Spleen (tissue), 11 donors: ENCODE measurements at regions not wholly inside any gene's neighbourhood (a gene's known extent, or its start where the extent isn't known, plus 50 kb on each side); places are given as distances from the start of the nearest gene placed in this dataset.

Source experiments
- DNase-seq: peaks from one replicate; pipeline ENCODE4 v3.0.0-alpha.2; 2020
- H3K27ac ChIP-seq, 8 donors: fragments of 200-600 bp; sonication (generic) in 7 of 8; 1 replicate in 4 of 8; 2 replicates in 4 of 8; pipeline versions ENCODE4 v1.5.0 to v1.8.0; 2016 to 2021; ENCODE audit warnings: inconsistent platforms in 4 of 8, mild to moderate bottlenecking in 4 of 8, moderate library complexity in 1 of 8
- H3K27me3 ChIP-seq, 7 donors: fragments of 200-600 bp; sonication (generic) in 6 of 7; replicated peaks in 1 of 7; 1 replicate in 4 of 7; 2 replicates in 3 of 7; pipeline versions ENCODE4 v1.5.0 to v1.8.0; 2016 to 2021; ENCODE audit warnings: inconsistent platforms in 3 of 7, mild to moderate bottlenecking in 1 of 7
- H3K36me3 ChIP-seq, 6 donors: fragments of 200-600 bp; sonication (generic) in 5 of 6; 1 replicate in 4 of 6; 2 replicates in 2 of 6; pipeline versions ENCODE4 v1.5.0 to v1.8.0; 2016 to 2021; ENCODE audit warnings: inconsistent platforms in 2 of 6
- H3K4me1 ChIP-seq, 6 donors: fragments of 200-600 bp; sonication (generic) in 5 of 6; 1 replicate in 3 of 6; 2 replicates in 3 of 6; pipeline versions ENCODE4 v1.5.0 to v1.8.0; 2016 to 2021; ENCODE audit warnings: inconsistent platforms in 3 of 6
- H3K4me3 ChIP-seq, 8 donors: fragments of 200-600 bp; sonication (generic) in 7 of 8; 1 replicate in 4 of 8; 2 replicates in 4 of 8; pipeline versions ENCODE4 v1.5.0 to v1.8.0; 2016 to 2021; ENCODE audit warnings: inconsistent platforms in 4 of 8, mild to moderate bottlenecking in 4 of 8, moderate library complexity in 2 of 8
- H3K9me3 ChIP-seq, 8 donors: fragments of 200-600 bp; sonication (generic) in 7 of 8; 1 replicate in 4 of 8; 2 replicates in 4 of 8; pipeline versions ENCODE4 v1.5.0 to v1.8.0; 2016 to 2021; ENCODE audit warnings: inconsistent platforms in 4 of 8
- POLR2A ChIP-seq, 3 donors: fragments of 450-650 bp; IDR thresholded peaks; one replicate each; pipeline ENCODE4 v1.5.1; 2017; ENCODE audit warnings: antibody characterized with exemption in 3 of 3, mild to moderate bottlenecking in 1 of 3
- POLR2AphosphoS5 ChIP-seq, 3 donors: sonication (generic); formaldehyde crosslinking; IDR thresholded peaks; one replicate each; pipeline ENCODE4 v1.5.1; 2017; ENCODE audit warnings: antibody characterized with exemption in 3 of 3
- WGBS, 5 donors: extraction: QIAGEN DNeasy Blood & Tissue Kit in 3 of 5; methylation state at CpG; one replicate each; pipeline versions ENCODE4 v1.1.5 to v1.1.7; 2013 to 2018; 5-methylcytosine and 5-hydroxymethylcytosine counted together
- intact Hi-C: fragments of 100-400 bp; cut with DNase I; formaldehyde crosslinking; loops from one replicate; pipeline ENCODE4 v1.15.0; 2023; ENCODE audit warnings: low total_unique reads
- TF ChIP-seq, protein P1 (sequence below), 11 experiments: fragments of 200-600 bp in 7 of 11; fragments of 450-650 bp in 4 of 11; sonication (generic) in 4 of 11; IDR thresholded peaks in 8 of 11; conservative IDR thresholded peaks in 3 of 11; 1 replicate in 7 of 11; 2 replicates in 4 of 11; pipeline versions ENCODE4 v1.4.0 to v1.8.0; 2016 to 2021; ENCODE audit warnings: antibody characterized with exemption in 11 of 11, inconsistent platforms in 4 of 11, mild to moderate bottlenecking in 1 of 11
- donor health status: healthy with polysubstance abuse.
- donor health status: DM: no; HTN: no; CAD: no; lungs with moderate emphysema.
- donor health status: DM: no; HTN: no; CAD: no.
- donor health status: Bipolar disorder and iron deficiency.
- donor health status: healthy.
- donor health status: DM: no; HTN: no; CAD: no.
- donor health status: DM: yes; HTN: yes; CAD: no.

DNA sequence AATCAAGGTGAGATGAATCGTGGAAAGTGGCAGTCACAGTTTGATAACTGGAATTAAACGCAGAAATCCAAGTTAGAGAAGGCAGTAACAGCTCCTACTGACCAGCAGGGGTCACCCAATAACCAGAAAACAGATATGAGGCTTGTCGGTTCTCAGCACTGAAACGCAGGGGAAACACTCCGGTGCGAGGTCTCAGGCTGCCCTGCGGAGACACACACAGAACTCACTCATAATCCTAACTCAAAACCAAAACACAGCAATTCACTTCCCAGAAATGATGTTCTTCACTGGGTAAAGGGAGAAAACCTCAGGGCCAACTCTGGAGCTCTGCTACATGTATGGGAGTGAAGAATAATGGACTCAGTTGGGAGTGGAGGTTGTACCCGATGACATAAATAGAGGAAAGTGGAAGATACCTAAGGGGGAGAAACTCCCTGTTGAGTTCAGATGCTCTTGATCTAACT is 384.4 kb downstream of the RAPGEF2 start:
- intact Hi-C loops, result no loop called here
- 11 to 14% (median 12%) methylated on average over 8 of the region's 8 CpGs for WGBS, 5 donors
- H3K27me3 ChIP-seq, result peaks cover 0 to 17% (median 0%) of the 10 kb centered on the region in 7 donors
- no peak overlapping the region for H3K27ac ChIP-seq
- H3K9me3 ChIP-seq, result peaks cover 0 to 12% (median 8%) of the 10 kb centered on the region in 8 donors
- DNase-seq, result no peak
- no peak for TF ChIP-seq POLR2AphosphoS5 (IDR thresholded peaks at IDR 0.05)
- no peak for TF ChIP-seq POLR2A (IDR thresholded peaks at IDR 0.05)
- TF ChIP-seq, protein P1, sequence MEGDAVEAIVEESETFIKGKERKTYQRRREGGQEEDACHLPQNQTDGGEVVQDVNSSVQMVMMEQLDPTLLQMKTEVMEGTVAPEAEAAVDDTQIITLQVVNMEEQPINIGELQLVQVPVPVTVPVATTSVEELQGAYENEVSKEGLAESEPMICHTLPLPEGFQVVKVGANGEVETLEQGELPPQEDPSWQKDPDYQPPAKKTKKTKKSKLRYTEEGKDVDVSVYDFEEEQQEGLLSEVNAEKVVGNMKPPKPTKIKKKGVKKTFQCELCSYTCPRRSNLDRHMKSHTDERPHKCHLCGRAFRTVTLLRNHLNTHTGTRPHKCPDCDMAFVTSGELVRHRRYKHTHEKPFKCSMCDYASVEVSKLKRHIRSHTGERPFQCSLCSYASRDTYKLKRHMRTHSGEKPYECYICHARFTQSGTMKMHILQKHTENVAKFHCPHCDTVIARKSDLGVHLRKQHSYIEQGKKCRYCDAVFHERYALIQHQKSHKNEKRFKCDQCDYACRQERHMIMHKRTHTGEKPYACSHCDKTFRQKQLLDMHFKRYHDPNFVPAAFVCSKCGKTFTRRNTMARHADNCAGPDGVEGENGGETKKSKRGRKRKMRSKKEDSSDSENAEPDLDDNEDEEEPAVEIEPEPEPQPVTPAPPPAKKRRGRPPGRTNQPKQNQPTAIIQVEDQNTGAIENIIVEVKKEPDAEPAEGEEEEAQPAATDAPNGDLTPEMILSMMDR (IDR thresholded peaks at IDR 0.05 in 8 of 11, conservative IDR thresholded peaks at IDR 0.05 in 3 of 11), result peak in 10 of 11 experiments; percentile 35 to 76 (median 64)
- no peak overlapping the region for H3K4me3 ChIP-seq
- H3K36me3 ChIP-seq, result no peaks in the 10 kb centered on the region
- peaks cover 0 to 3% (median 0%) of the 10 kb centered on the region in 6 donors for H3K4me1 ChIP-seq

DNA sequence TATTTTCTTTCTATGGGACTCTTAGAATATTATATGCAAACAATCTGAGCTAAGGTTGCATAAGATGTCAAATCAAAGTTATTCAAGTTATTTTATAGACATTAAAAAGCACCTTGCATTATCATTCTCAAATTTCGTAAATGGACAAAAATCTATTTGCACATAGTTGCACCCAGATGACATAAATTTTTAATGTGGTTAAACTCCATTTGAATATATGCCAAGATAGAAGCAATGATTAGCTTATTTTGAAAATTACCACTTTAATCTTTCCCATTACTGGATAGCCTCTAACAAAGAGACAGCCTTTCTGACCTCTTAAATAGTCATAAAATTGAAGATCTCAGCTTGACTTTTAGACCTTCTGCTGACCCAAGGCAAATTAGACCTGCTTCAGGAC is 386.8 kb downstream of the RAPGEF2 start:
- Histone ChIP-seq H3K9me3 (peaks cover 0 to 19% (median 8%) of the 10 kb centered on the region in 8 donors), H3K4me3 (no peak overlapping the region), H3K27me3 (peaks cover 0 to 17% (median 0%) of the 10 kb centered on the region in 7 donors), H3K27ac (no peak overlapping the region), H3K4me1 (peaks cover 0 to 3% (median 0%) of the 10 kb centered on the region in 6 donors), H3K36me3 (no peaks in the 10 kb centered on the region)
- TF ChIP-seq POLR2A (IDR thresholded peaks at IDR 0.05) (no peak), POLR2AphosphoS5 (IDR thresholded peaks at IDR 0.05) (no peak)
- TF ChIP-seq, protein P1 (IDR thresholded peaks at IDR 0.05 in 8 of 11, conservative IDR thresholded peaks at IDR 0.05 in 3 of 11), result no peak
- 62 to 77% (median 75%) methylated on average over 1 of the region's 1 CpG for WGBS, 5 donors
- intact Hi-C loops, result no loop called here
- DNase-seq, result no peak

DNA sequence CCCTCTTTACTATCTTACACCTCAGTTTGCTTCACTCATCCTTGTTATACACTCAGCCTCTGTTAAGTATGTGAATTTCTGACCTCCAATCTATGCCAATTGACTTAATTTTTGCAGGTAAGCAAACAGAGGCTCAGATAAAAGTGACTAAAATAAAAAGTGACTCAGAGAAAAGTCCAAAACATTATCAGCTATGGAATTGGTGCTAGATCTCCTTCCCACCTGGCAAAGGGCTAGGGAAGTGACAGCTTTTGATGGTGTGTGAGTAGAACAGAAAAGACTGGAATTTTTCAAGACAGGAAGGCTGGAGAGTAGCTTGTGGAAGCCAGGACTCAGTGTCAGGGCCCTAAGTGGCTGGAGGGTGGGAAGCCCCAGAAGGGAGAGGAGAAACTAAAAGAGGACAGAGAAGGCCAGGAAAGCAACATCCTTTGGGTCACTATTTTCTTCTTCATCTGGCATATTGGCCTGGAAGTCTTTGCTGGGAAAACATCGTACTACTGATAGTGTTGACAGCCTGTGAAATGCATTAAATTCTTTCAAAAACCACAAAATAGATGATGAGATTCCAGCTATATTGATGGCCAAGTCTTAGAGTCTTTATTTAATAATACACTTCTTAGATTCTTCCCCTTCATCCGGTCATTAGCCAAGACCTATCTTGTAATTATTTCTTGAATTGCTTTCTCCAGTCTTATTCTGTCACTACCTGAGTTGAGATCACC is 392.8 kb downstream of the RAPGEF2 start:
- peaks cover 0 to 19% (median 8%) of the 10 kb centered on the region in 8 donors for H3K9me3 ChIP-seq
- TF ChIP-seq POLR2A (IDR thresholded peaks at IDR 0.05), result no peak
- TF ChIP-seq, protein P1 (IDR thresholded peaks at IDR 0.05 in 8 of 11, conservative IDR thresholded peaks at IDR 0.05 in 3 of 11), result no peak
- TF ChIP-seq POLR2AphosphoS5 (IDR thresholded peaks at IDR 0.05), result no peak
- 71 to 87% (median 81%) methylated on average over 2 of the region's 2 CpGs for WGBS, 5 donors
- H3K36me3 ChIP-seq, result no peaks in the 10 kb centered on the region
- H3K27me3 ChIP-seq, result no peaks in the 10 kb centered on the region
- H3K27ac ChIP-seq, result no peak overlapping the region
- no peaks in the 10 kb centered on the region for H3K4me1 ChIP-seq
- DNase-seq, result no peak
- intact Hi-C loops, result no loop called here
- H3K4me3 ChIP-seq, result no peak overlapping the region

DNA sequence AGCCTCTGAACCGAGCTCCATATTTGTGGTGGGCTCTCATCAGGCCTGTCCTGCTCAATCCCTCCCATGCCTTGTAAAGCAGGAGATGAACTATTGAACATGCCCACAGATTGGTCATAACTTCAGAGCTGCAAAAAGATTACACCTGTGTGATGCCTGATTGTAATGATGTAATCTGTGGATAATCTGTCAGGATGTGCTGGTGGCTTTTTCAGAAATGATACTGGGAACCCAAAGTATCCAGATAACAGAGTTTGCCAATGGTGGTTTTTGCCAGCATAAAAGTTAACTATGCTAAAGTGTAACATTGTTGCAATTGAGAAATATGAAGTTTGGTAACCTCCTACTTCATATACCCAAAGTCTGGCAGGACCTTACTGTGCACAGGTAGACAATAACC is 393.4 kb downstream of the RAPGEF2 start:
- TF ChIP-seq POLR2A (IDR thresholded peaks at IDR 0.05), result no peak
- TF ChIP-seq, protein P1 (IDR thresholded peaks at IDR 0.05 in 8 of 11, conservative IDR thresholded peaks at IDR 0.05 in 3 of 11), result no peak
- TF ChIP-seq POLR2AphosphoS5 (IDR thresholded peaks at IDR 0.05), result no peak
- 53 to 71% (median 68%) methylated on average over 1 of the region's 1 CpG for WGBS, 5 donors
- intact Hi-C loops, result no loop called here
- no peaks in the 10 kb centered on the region for H3K4me1 ChIP-seq
- H3K4me3 ChIP-seq, result no peak overlapping the region
- H3K36me3 ChIP-seq, result no peaks in the 10 kb centered on the region
- no peak for DNase-seq
- H3K27ac ChIP-seq, result no peak overlapping the region
- H3K9me3 ChIP-seq, result peaks cover 0 to 18% (median 7%) of the 10 kb centered on the region in 8 donors
- no peaks in the 10 kb centered on the region for H3K27me3 ChIP-seq
